GM23248 (cell line): ENCODE measurements at regions not wholly inside any gene's neighbourhood (a gene's known extent, or its start where the extent isn't known, plus 50 kb on each side); places are given as distances from the start of the nearest gene placed in this dataset.

ENCODE experiments used
- EZH2 ChIP-seq: fragments of 200-600 bp; sonication (generic); IDR thresholded peaks from 2 replicates; pipeline ENCODE4 v1.6.1; 2018; ENCODE audit warnings: antibody characterized with exemption, mild to moderate bottlenecking; ENCODE audit not compliant: insufficient read depth, poor library complexity, severe bottlenecking
- EZH2phosphoT487 ChIP-seq: fragments of 200-600 bp; sonication (generic); IDR thresholded peaks from 2 replicates; pipeline ENCODE4 v1.6.1; 2018; ENCODE audit warnings: antibody characterized with exemption, moderate library complexity, mild to moderate bottlenecking, low read depth; ENCODE audit not compliant: insufficient read depth

GRCh38 chr1:195956845-195957244 is 651.4 kb downstream of the KCNT2 start:
- TF ChIP-seq EZH2phosphoT487 (no peak), EZH2 (no peak)
